SK-N-SH (cell line): ENCODE measurements at regions not wholly inside any gene's neighbourhood (a gene's known extent, or its start where the extent isn't known, plus 50 kb on each side); places are given as distances from the start of the nearest gene placed in this dataset.

Source experiments
- CTCF ChIA-PET: fragments of 300-600, 350-600 bp; formaldehyde crosslinking; extraction: SDS; loops from one replicate; lab custom pipeline; 2021; lab: Yijun Ruan, JAX
- POLR2A ChIA-PET: fragments of 350-600 bp; sonication (Branson Sonifier 250); formaldehyde crosslinking; extraction: SDS; loops from one replicate; lab custom pipeline; 2020; ENCODE audit warnings: antibody characterized with exemption, inconsistent platforms; lab: Yijun Ruan, JAX
- DNase-seq: peaks from one replicate; pipeline ENCODE4 v3.0.0; 2012
- H2AFZ ChIP-seq: fragments of 200-600 bp; sonication (generic); 2 replicates; pipeline ENCODE4 v1.8.1; 2016; ENCODE audit warnings: antibody characterized with exemption, mild to moderate bottlenecking, low read depth
- H3F3A ChIP-seq: fragments of 200-600 bp; sonication (generic); replicated peaks from 2 replicates; pipeline ENCODE3; 2016; ENCODE audit warnings: antibody characterized with exemption, mild to moderate bottlenecking; ENCODE audit not compliant: insufficient read depth
- H3K27ac ChIP-seq, 2 experiments: fragments of 200-500 bp in 1 of 2; fragments of 200-600 bp in 1 of 2; sonication (Bioruptor generic) in 1 of 2; sonication (generic), shearing (Covaris generic) in 1 of 2; 2 replicates each; pipeline versions ENCODE4 v1.5.1 to v1.6.1; 2014 to 2016; ENCODE audit warnings: low read depth in 2 of 2, inconsistent platforms in 1 of 2, low read length in 1 of 2, mild to moderate bottlenecking in 1 of 2, mixed read lengths in 1 of 2
- H3K27me3 ChIP-seq: fragments of 200-600 bp; sonication (generic), shearing (Covaris generic); 2 replicates; pipeline ENCODE4 v1.6.1; 2016; ENCODE audit warnings: mixed run types; ENCODE audit not compliant: insufficient read depth
- H3K36me3 ChIP-seq, 2 experiments: fragments of 200-500 bp in 1 of 2; fragments of 200-600 bp in 1 of 2; sonication (Bioruptor generic) in 1 of 2; sonication (generic) in 1 of 2; replicated peaks in 1 of 2; 2 replicates each; pipeline versions ENCODE3 to v1.5.1; 2014 to 2016; ENCODE audit warnings: low read length in 1 of 2, mild to moderate bottlenecking in 1 of 2; ENCODE audit not compliant: insufficient read depth in 2 of 2, control insufficient read depth in 1 of 2
- H3K4me1 ChIP-seq, 2 experiments: fragments of 200-500 bp in 1 of 2; fragments of 200-600 bp in 1 of 2; sonication (Bioruptor generic) in 1 of 2; sonication (generic), shearing (Covaris generic) in 1 of 2; 2 replicates each; pipeline versions ENCODE4 v1.5.1 to v1.6.1; 2014 to 2016; ENCODE audit warnings: low read depth in 1 of 2, low read length in 1 of 2, mixed run types in 1 of 2; ENCODE audit not compliant: insufficient read depth in 2 of 2, control insufficient read depth in 1 of 2
- H3K4me2 ChIP-seq: fragments of 200-600 bp; sonication (generic), shearing (Covaris generic); 2 replicates; pipeline ENCODE4 v1.6.1; 2017; ENCODE audit warnings: mixed run types
- H3K4me3 ChIP-seq, 2 experiments: fragments of 200-500 bp in 1 of 2; fragments of 200-600 bp in 1 of 2; sonication (Bioruptor generic) in 1 of 2; sonication (generic), shearing (Covaris generic) in 1 of 2; 2 replicates each; pipeline versions ENCODE4 v1.5.1 to v1.8.1; 2014 to 2016; ENCODE audit warnings: low read depth in 2 of 2, inconsistent platforms in 1 of 2, low read length in 1 of 2, mild to moderate bottlenecking in 1 of 2, mixed read lengths in 1 of 2, moderate library complexity in 1 of 2
- H3K79me2 ChIP-seq: fragments of 200-600 bp; sonication (generic); 2 replicates; pipeline ENCODE4 v1.8.1; 2017; ENCODE audit warnings: mild to moderate bottlenecking; ENCODE audit not compliant: insufficient read depth
- H3K9ac ChIP-seq: fragments of 200-600 bp; sonication (generic); 2 replicates; pipeline ENCODE4 v1.6.1; 2017; ENCODE audit warnings: mixed run types
- H3K9me2 ChIP-seq: fragments of 200-600 bp; sonication (generic); 2 replicates; pipeline ENCODE4 v1.6.1; 2017; ENCODE audit warnings: mixed run types
- H3K9me3 ChIP-seq: fragments of 200-600 bp; sonication (generic); 2 replicates; pipeline ENCODE4 v1.6.1; 2017; ENCODE audit warnings: mixed run types, mild to moderate bottlenecking, moderate library complexity
- H4K20me1 ChIP-seq: fragments of 200-600 bp; sonication (generic); 2 replicates; pipeline ENCODE4 v1.6.1; 2017; ENCODE audit warnings: mild to moderate bottlenecking, mixed run types; ENCODE audit not compliant: insufficient read depth
- CTCF ChIP-seq: fragments of 200-600 bp; sonication (generic); IDR thresholded peaks from 2 replicates; pipeline ENCODE4 v1.6.1; 2017; ENCODE audit warnings: antibody characterized with exemption, mild to moderate bottlenecking, moderate library complexity
- FOSL2 ChIP-seq: IDR thresholded peaks from 2 replicates; pipeline ENCODE4 v1.4.0; 2012; ENCODE audit warnings: low read depth, mild to moderate bottlenecking, moderate library complexity, borderline replicate concordance
- JUND ChIP-seq: IDR thresholded peaks from 2 replicates; pipeline ENCODE4 v1.4.0; 2012
- MXI1 ChIP-seq: IDR thresholded peaks from 2 replicates; pipeline ENCODE4 v1.6.1; 2012; ENCODE audit warnings: mild to moderate bottlenecking, low read depth, low read length, improper control_type of control experiment
- NFIC ChIP-seq: IDR thresholded peaks from 2 replicates; pipeline ENCODE4 v1.4.0; 2012; ENCODE audit warnings: borderline replicate concordance
- PBX3 ChIP-seq: IDR thresholded peaks from 2 replicates; pipeline ENCODE4; 2012
- TCF12 ChIP-seq: IDR thresholded peaks from 2 replicates; pipeline ENCODE4 v1.4.0; 2012
- YY1 ChIP-seq: IDR thresholded peaks from 2 replicates; pipeline ENCODE4 v1.4.0; 2012; ENCODE audit warnings: low read depth, mild to moderate bottlenecking
- WGBS: methylation state at CpG from one replicate; pipeline ENCODE4 v1.1.6; 2017; ENCODE audit warnings: low lambda C conversion rate; 5-methylcytosine and 5-hydroxymethylcytosine counted together

GRCh38 chr7:136134503-136134902 lies 157.3 kb upstream of the MTPN start:
- CTCF ChIA-PET = interaction anchor here (0.6 to 1.3 kb wide), 3 partner anchors 18 to 997 kb away, joined by 3 to 5 read pairs (median 3); no protein-coding TSS in a partner anchor
- Histone ChIP-seq H3K4me1 (peaks cover 0 to 12% of the 10 kb centered on the region in 2 experiments; a peak in 1 of 4 replicates), H3K9ac (peak overlapping the region; percentile 6; the same call in 1 of the 2 replicates), H2AFZ (peak overlapping the region; percentile 61; the same call in 1 of the 2 replicates), H3K4me2 (0 out of 2 replicates have a peak overlapping the region, but pooled peaks have one; percentile 31), H4K20me1 (no peaks in the 10 kb centered on the region), H3K27me3 (no peaks in the 10 kb centered on the region), H3K27ac (peak overlapping the region in 1 of 2 experiments; percentile 68; a peak in 2 of 4 replicates), H3K4me3 (no peak overlapping the region), H3K79me2 (no peaks in the 10 kb centered on the region), H3F3A (no peaks in the 10 kb centered on the region), H3K36me3 (no peaks in the 10 kb centered on the region), H3K9me3 (no peaks in the 10 kb centered on the region), H3K9me2 (peaks cover 4% of the 10 kb centered on the region; the same call in 1 of the 2 replicates)
- TF ChIP-seq YY1 = 0 out of 2 replicates have a peak, but pooled peaks have one; percentile 18
- peak; percentile 80 for TF ChIP-seq PBX3
- TF ChIP-seq JUND = 0 out of 2 replicates have a peak, but pooled peaks have one; percentile 40
- no peak for TF ChIP-seq NFIC
- peak; percentile 29; the same call in 1 of the 2 replicates for TF ChIP-seq CTCF
- peak; percentile 58; the same call in 1 of the 2 replicates for TF ChIP-seq FOSL2
- TF ChIP-seq MXI1 = no peak
- no peak for DNase-seq
- POLR2A ChIA-PET = no interaction called here
- 10% methylated on average over 3 of the region's 3 CpGs for WGBS

- Histone ChIP-seq H2AFZ (no peak overlapping the region), H3K4me1 (peaks cover 0 to 12% of the 10 kb centered on the region in 2 experiments; a peak in 1 of 4 replicates), H3F3A (no peaks in the 10 kb centered on the region), H3K9me3 (no peaks in the 10 kb centered on the region), H4K20me1 (no peaks in the 10 kb centered on the region), H3K27ac (peak overlapping the region in 1 of 2 experiments; percentile 68; a peak in 2 of 4 replicates), H3K4me2 (peak overlapping the region; percentile 18; the same call in 1 of the 2 replicates), H3K27me3 (no peaks in the 10 kb centered on the region), H3K4me3 (no peak overlapping the region), H3K9me2 (peaks cover 4% of the 10 kb centered on the region; the same call in 1 of the 2 replicates), H3K9ac (0 out of 2 replicates have a peak overlapping the region, but pooled peaks have one; percentile 6), H3K79me2 (no peaks in the 10 kb centered on the region), H3K36me3 (no peaks in the 10 kb centered on the region)
- no peak for TF ChIP-seq PBX3
- TF ChIP-seq NFIC = peak; percentile 21; the same call in 1 of the 2 replicates
- TF ChIP-seq TCF12 = peak; percentile 10; the same call in 1 of the 2 replicates
- CTCF ChIA-PET = interaction anchor here (1.2 to 1.3 kb wide), 2 partner anchors 17 to 18 kb away, joined by 3 to 5 read pairs; no protein-coding TSS in a partner anchor
- DNase-seq = no peak
- POLR2A ChIA-PET = no interaction called here
- WGBS = 51% methylated on average over 3 of the region's 3 CpGs
Measured at GRCh38 chr7:136133551-136133950, 156.4 kb upstream of the MTPN start.
